IPS-18a (cell line): ENCODE measurements at regions not wholly inside any gene's neighbourhood (a gene's known extent, or its start where the extent isn't known, plus 50 kb on each side); places are given as distances from the start of the nearest gene placed in this dataset.
"Not testable (repeated sequence)": the region's sequence is repeated elsewhere in the genome, so short reads cannot be mapped to it uniquely, and the experiment has no call there.

Experiments
- H3K27ac ChIP-seq: one replicate; pipeline ENCODE4 v1.5.1; 2013; ENCODE audit warnings: low read length
- H3K27me3 ChIP-seq: one replicate; pipeline ENCODE4 v1.6.1; 2013; ENCODE audit warnings: mild to moderate bottlenecking, low read length; ENCODE audit not compliant: control insufficient read depth, insufficient read depth
- H3K36me3 ChIP-seq: one replicate; pipeline ENCODE4 v1.6.1; 2013; ENCODE audit warnings: low read depth, low read length; ENCODE audit not compliant: control insufficient read depth
- H3K4me1 ChIP-seq: one replicate; pipeline ENCODE4 v1.6.1; 2013; ENCODE audit warnings: low read depth, low read length; ENCODE audit not compliant: control insufficient read depth
- H3K4me3 ChIP-seq: one replicate; pipeline ENCODE4 v1.5.1; 2013; ENCODE audit warnings: low read length
- H3K9ac ChIP-seq: one replicate; pipeline ENCODE4 v1.6.1; 2013; ENCODE audit warnings: mild to moderate bottlenecking, low read length, moderate library complexity
- H3K9me3 ChIP-seq: one replicate; pipeline ENCODE4 v1.6.1; 2013; ENCODE audit warnings: low read depth, low read length; ENCODE audit not compliant: control insufficient read depth

DNA sequence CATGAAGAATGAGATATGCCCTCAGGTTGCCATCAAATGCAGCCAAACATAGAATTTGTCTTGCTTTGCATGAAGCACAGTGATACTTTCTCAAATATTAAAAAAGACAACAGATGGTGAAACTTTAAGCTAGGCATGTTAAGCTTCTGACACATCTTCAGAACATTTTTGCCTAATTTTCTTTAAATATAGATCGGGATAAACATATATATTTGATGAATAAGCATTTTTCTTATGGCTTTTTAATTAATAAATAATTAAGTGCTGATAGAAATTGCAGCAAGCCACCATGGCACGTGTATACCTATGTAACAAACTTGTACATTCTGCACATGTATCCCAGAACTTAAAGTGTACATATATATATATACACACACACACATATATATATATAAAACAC, 831.2 kb upstream of the PCDH10 start:
- Histone ChIP-seq H3K27ac (no peak overlapping the region), H3K4me1 (no peaks in the 10 kb centered on the region), H3K4me3 (no peak overlapping the region), H3K27me3 (no peaks in the 10 kb centered on the region), H3K9me3 (no peaks in the 10 kb centered on the region), H3K9ac (no peak overlapping the region), H3K36me3 (no peaks in the 10 kb centered on the region)

DNA sequence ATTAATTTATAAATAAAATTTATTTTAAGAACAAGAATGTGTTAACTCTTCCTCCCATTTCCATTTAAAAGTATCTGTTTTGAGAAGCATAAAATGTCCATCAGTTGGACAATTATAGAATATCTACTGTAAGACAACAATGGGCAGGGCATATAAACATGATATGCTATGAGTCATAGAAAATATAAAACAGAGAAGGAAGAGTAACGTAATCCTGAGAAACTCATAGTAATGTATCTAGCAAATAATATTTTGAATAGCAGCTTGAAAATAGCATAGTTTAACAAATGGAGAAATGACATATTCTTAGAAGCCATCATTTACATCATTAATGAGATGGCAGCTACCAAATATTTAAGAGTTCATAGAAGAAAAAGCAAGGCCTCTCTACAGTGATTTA, 820.3 kb upstream of the PCDH10 start:
- no peaks in the 10 kb centered on the region for H3K4me1 ChIP-seq
- H3K27ac ChIP-seq, result no peak overlapping the region
- H3K36me3 ChIP-seq, result no peaks in the 10 kb centered on the region
- no peaks in the 10 kb centered on the region for H3K27me3 ChIP-seq
- no peaks in the 10 kb centered on the region for H3K9me3 ChIP-seq
- no peak overlapping the region for H3K9ac ChIP-seq
- no peak overlapping the region for H3K4me3 ChIP-seq

DNA sequence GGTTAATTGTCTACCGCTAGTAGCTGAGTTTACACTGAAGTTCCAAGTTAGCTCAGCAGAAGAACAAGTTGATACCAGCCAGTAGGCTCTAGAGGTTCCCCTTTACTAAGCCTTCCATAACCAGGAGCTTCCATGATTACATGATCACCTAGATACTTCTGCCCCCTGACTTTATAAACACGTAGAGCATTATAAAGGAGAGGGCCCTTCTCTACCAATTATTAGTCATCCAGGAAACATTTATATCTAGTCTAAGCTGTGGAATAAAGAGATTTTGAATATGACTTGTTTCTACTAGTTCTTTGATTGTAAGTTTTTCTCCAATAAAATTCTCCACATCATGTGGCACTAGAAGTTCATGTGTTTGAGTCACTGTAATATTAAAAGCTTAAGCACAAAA, 818.1 kb upstream of the PCDH10 start:
- Histone ChIP-seq H3K27me3 (no peaks in the 10 kb centered on the region), H3K36me3 (no peaks in the 10 kb centered on the region), H3K9me3 (no peaks in the 10 kb centered on the region), H3K4me3 (no peak overlapping the region), H3K9ac (no peak overlapping the region), H3K27ac (no peak overlapping the region), H3K4me1 (no peaks in the 10 kb centered on the region)

DNA sequence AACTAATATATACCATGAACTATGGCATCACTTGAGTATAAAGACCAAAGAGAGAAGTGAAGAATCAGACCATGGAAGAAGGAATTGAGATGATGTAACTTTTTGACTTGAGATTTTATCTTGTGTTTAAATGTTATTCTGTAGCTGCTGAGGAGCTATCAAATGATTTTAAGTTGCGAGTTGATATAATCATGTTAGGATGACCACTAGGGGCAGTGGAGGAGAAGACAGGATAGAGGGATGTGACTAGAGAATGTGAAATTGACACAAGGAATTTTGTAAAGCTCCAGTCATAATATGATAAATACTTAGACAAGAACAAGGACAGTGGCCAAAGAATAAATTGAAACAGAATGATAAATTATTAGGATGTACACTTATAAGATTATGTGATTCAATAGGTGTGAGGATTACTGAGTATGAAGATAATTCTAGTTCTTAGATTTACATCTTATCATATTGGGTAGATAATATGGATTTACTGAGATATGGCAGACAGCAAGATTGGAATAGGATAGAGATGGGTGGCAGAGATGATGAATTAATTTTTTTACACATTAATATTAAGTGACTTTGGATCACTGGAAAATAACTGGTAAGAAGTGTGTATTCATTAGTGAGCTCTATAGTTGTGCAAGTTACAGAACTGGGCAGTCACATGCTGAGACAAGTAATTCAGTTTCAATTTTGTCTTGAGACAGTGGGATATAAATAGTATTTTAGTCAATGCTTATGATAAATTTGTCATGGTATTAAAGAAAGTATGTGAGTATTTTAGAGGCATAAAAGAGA, 816.0 kb upstream of the PCDH10 start:
- Histone ChIP-seq H3K27ac (no peak overlapping the region), H3K9ac (no peak overlapping the region), H3K36me3 (no peaks in the 10 kb centered on the region), H3K4me3 (no peak overlapping the region), H3K4me1 (no peaks in the 10 kb centered on the region), H3K27me3 (no peaks in the 10 kb centered on the region), H3K9me3 (no peaks in the 10 kb centered on the region)

DNA sequence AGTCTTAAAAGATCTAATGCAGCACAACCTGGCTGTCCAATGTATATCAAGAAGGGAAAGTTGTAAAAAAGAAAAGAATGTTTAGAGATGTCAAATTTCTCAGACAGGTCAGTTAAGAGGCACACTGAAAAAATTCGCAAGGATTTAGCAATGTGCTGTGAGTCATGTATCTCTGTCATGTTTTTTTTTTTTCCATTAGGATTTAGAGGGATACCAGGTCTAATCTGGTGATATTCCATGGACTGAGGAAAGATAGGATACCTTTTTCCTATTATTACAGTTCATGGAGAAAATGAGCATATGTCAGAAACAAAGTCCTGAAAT, 815.4 kb upstream of the PCDH10 start:
- H3K9me3 ChIP-seq, result no peaks in the 10 kb centered on the region
- no peaks in the 10 kb centered on the region for H3K27me3 ChIP-seq
- H3K36me3 ChIP-seq, result no peaks in the 10 kb centered on the region
- H3K27ac ChIP-seq, result no peak overlapping the region
- H3K9ac ChIP-seq, result no peak overlapping the region
- H3K4me3 ChIP-seq, result no peak overlapping the region
- no peaks in the 10 kb centered on the region for H3K4me1 ChIP-seq

DNA sequence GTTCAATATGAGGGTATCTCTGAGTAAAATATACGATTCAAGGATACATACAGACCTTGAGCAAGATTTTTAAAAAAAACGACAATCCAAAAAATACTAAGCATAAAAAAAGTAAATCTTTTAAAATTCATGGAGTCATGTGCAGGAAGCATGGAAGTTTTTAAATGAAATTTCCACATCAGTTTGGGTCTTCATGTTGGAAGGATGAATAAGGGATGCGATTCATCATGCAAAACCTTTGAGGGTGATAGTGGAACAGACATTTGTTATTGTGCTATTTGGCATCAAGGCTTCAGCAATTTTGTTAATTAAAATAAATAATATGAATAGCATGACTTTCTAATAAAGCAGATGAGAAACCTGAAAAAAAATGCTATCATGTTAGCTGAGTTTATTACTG, 815.0 kb upstream of the PCDH10 start:
- no peaks in the 10 kb centered on the region for H3K27me3 ChIP-seq

DNA sequence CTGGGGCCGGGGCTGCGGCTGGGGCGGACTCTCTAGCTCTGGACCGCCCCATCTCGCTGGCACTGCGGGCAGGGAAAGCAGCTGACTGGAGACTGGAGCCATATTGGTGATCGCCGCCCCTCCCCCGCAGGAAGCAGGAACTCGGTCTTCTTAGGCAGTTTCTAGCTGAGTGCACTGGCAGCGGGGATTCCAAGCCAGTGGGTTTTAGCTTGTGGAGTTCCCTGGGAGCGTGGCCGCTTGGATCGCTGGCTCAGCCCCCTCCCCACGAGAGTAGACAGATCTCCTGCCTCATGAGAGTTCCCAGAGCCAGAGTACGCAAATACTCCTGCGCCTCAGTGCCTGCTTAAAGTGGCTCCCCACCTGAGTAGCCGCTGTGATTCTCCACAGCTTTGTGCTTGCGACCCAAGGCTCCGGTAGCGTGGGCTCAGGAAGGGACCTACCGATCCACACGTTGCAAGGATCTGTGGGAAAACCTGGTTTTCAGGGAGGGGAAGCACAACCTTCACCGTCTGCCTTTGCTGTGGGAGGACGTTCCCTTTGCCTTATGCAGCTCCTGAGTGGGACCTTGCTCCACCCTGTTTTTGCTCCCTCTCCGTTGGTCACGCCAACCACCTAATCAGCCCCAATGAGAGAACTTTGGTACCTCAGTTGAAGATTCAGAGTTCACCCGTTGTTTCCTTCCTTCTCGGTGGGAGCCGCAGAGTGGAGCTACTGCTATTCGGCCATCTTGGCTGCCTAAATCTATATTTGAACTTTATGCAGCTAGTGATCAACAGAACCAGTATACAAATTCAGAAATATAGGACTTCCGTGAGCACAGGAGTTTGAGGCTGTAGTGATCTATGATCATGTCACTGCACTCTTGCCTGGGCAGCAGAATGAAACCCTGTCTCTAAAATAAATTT, 803.9 kb upstream of the PCDH10 start:
- H3K4me3 ChIP-seq, result no peak overlapping the region
- H3K9ac ChIP-seq, result no peak overlapping the region
- H3K27ac ChIP-seq, result no peak overlapping the region
- no peaks in the 10 kb centered on the region for H3K9me3 ChIP-seq
- H3K4me1 ChIP-seq, result no peaks in the 10 kb centered on the region
- no peaks in the 10 kb centered on the region for H3K36me3 ChIP-seq
- H3K27me3 ChIP-seq, result no peaks in the 10 kb centered on the region

More for the DNA sequence above, 815.0 kb upstream of the PCDH10 start:
- Histone ChIP-seq H3K4me1 (no peaks in the 10 kb centered on the region), H3K9me3 (no peaks in the 10 kb centered on the region), H3K36me3 (no peaks in the 10 kb centered on the region), H3K9ac (no peak overlapping the region), H3K27ac (no peak overlapping the region), H3K4me3 (no peak overlapping the region)

DNA sequence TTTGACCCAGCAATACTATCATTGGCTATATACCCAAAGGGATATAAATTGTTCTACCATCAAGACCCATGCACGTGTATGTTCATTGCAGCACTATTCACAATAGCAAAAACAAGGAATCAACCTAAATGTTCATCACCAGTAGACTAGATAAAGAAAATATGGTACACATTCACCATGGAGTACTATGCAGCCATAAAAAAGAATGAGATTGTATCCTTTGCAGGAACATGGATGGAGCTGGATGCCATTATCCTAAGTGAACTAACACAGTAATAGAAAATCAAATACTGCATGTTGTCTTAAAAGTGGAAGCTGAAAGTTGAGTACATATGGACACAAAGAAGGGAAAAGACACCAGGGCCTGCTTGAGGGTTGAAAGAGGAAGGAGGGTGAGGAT, 803.1 kb upstream of the PCDH10 start:
- no peak overlapping the region for H3K4me3 ChIP-seq
- H3K36me3 ChIP-seq, result no peaks in the 10 kb centered on the region

DNA sequence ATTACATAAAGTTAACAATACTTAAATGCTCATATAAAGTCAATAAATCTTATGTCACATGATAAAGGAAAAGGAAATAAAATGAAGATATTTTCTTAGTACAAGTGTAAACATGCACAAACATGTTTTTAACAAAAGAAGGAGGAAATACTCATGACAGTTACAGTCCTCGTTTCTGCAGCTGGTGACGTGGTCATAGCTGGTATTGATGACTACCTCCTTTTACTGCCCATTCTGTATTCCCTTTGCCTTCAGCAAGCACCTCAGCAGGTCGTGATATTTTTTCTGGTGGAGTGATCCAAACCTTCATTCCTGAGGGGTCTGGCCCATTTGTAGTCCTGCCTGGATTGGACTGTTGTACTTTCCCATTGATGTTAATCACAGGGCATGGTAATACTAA, 797.5 kb upstream of the PCDH10 start:
- H3K27ac ChIP-seq, H3K4me3 ChIP-seq, H3K36me3 ChIP-seq, H3K9me3 ChIP-seq, H3K4me1 ChIP-seq, H3K9ac ChIP-seq, H3K27me3 ChIP-seq: not testable (repeated sequence)

More for the DNA sequence above, 803.1 kb upstream of the PCDH10 start:
- H3K9ac ChIP-seq, result no peak overlapping the region
- no peaks in the 10 kb centered on the region for H3K27me3 ChIP-seq
- no peak overlapping the region for H3K27ac ChIP-seq
- no peaks in the 10 kb centered on the region for H3K9me3 ChIP-seq
- no peaks in the 10 kb centered on the region for H3K4me1 ChIP-seq

DNA sequence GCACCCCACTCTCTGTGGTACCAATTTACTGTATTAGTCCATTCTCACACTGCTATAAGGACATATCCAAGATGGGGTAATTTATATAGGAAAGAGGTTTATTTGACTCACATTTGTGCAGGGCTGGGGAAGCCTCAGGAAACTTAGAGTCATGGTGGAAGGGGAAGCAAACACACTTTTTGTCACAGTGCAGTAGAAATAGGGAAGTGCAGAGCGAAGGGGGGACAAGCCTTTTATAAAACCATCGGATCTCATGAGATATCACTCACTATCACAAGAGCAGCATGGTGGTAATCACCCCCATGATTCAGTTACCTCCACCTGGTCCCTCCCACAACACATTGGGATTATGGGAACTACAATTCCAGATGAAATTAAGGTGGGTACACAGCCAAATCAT, 766.9 kb upstream of the PCDH10 start:
- Histone ChIP-seq H3K9me3 (no peaks in the 10 kb centered on the region), H3K27ac (no peak overlapping the region), H3K4me1 (no peaks in the 10 kb centered on the region), H3K4me3 (no peak overlapping the region), H3K27me3 (no peaks in the 10 kb centered on the region), H3K9ac (no peak overlapping the region), H3K36me3 (no peaks in the 10 kb centered on the region)

DNA sequence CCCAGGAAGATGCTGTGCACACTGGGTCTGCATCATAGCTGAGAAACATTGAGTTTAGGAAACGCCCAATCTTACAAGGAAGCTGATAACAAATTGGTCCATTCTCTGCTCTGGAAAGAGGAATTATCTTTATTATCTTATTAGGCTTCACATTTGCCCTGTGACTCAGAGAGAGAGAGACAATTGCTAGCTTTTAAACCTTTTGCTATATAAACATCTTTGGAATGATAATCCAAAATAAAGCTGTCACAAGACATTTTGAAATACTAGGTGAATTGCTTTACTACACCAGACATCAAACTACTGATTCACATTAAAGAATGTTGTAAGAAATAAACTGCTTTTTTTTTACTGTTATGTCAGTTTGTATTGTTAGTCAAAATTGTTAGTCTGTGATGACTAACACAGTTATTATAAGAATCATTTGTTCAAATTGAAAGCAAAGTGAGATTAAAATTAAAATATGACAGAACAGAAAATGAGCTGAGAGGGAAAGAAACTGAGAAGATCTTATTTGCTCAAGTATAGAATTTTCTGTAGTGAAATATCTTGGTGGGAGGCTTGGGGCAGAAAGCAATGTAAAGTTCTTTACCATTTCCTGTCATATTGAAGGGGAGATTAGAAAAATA, 765.4 kb upstream of the PCDH10 start:
- Histone ChIP-seq H3K36me3 (no peaks in the 10 kb centered on the region), H3K4me1 (no peaks in the 10 kb centered on the region), H3K4me3 (no peak overlapping the region), H3K27ac (no peak overlapping the region), H3K27me3 (no peaks in the 10 kb centered on the region), H3K9me3 (no peaks in the 10 kb centered on the region), H3K9ac (no peak overlapping the region)
